ENCODE measurements at regions not wholly inside any gene's neighbourhood (a gene's known extent, or its start where the extent isn't known, plus 50 kb on each side); places are given as distances from the start of the nearest gene placed in this dataset.

DNA sequence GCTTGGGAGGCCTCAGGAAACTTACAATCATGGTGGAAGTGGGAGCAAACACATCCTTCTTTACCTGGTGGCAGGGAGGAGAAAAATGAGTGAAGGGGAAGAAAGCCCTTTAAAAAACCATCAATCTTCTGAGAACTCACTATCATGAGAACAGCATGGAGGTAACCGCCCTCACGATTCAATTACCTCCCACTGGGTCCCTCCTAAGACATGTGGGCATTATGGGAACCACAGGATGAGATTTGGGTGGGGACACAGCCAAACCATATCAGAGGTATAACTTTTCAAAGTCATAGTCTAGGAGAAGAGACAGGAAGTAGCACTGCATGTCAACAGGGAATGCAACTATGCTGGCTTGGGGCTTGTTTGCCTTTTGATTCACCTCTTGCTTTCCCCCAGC is 59.9 kb upstream of the DTNBP1 start:
- no peak for DNase-seq (ENCODE audit: low read depth in 1 of 2, low spot score in 1 of 2)

DNA sequence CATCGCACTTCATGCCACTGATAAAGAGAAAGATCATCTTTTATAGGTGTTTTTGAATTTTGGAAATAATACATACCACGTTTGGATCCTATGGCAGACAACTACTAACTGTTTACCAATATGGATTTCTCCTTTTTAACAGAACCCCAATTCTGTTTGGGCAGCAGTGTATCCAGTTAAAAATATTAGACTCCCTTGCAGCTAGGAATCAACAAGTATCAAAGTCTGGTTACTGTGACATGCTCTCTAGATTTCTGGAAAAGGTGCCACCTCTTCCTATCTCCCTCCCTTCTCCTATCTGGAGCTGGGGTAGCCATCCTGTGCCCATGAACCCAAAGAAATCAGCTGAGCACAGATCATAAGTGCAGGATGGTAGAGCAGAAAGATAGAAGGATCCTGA is 54.1 kb upstream of the DTNBP1 start:
- Histone ChIP-seq H3K27me3 (ENCODE audit: insufficient read depth, poor library complexity, severe bottlenecking) (no peaks in the 10 kb centered on the region), H3K27ac (replicated peaks) (no peak overlapping the region), H3K4me3 (replicated peaks; ENCODE audit: insufficient read depth, low read length) (no peak overlapping the region)
- DNase-seq (ENCODE audit: low read depth in 1 of 2, low spot score in 1 of 2) = no peak
- TF ChIP-seq POLR2AphosphoS5 (IDR thresholded peaks at IDR 0.05; ENCODE audit: low read depth) (no peak), SPI1 (IDR thresholded peaks at IDR 0.05; ENCODE audit: borderline replicate concordance, low read depth) (no peak), GABPA (IDR thresholded peaks at IDR 0.05; ENCODE audit: low read depth) (no peak)
- TF ChIP-seq, protein P1, sequence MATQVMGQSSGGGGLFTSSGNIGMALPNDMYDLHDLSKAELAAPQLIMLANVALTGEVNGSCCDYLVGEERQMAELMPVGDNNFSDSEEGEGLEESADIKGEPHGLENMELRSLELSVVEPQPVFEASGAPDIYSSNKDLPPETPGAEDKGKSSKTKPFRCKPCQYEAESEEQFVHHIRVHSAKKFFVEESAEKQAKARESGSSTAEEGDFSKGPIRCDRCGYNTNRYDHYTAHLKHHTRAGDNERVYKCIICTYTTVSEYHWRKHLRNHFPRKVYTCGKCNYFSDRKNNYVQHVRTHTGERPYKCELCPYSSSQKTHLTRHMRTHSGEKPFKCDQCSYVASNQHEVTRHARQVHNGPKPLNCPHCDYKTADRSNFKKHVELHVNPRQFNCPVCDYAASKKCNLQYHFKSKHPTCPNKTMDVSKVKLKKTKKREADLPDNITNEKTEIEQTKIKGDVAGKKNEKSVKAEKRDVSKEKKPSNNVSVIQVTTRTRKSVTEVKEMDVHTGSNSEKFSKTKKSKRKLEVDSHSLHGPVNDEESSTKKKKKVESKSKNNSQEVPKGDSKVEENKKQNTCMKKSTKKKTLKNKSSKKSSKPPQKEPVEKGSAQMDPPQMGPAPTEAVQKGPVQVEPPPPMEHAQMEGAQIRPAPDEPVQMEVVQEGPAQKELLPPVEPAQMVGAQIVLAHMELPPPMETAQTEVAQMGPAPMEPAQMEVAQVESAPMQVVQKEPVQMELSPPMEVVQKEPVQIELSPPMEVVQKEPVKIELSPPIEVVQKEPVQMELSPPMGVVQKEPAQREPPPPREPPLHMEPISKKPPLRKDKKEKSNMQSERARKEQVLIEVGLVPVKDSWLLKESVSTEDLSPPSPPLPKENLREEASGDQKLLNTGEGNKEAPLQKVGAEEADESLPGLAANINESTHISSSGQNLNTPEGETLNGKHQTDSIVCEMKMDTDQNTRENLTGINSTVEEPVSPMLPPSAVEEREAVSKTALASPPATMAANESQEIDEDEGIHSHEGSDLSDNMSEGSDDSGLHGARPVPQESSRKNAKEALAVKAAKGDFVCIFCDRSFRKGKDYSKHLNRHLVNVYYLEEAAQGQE (IDR thresholded peaks at IDR 0.05; ENCODE audit: insufficient replicate concordance, low read depth) = no peak
- TF ChIP-seq, protein P2, sequence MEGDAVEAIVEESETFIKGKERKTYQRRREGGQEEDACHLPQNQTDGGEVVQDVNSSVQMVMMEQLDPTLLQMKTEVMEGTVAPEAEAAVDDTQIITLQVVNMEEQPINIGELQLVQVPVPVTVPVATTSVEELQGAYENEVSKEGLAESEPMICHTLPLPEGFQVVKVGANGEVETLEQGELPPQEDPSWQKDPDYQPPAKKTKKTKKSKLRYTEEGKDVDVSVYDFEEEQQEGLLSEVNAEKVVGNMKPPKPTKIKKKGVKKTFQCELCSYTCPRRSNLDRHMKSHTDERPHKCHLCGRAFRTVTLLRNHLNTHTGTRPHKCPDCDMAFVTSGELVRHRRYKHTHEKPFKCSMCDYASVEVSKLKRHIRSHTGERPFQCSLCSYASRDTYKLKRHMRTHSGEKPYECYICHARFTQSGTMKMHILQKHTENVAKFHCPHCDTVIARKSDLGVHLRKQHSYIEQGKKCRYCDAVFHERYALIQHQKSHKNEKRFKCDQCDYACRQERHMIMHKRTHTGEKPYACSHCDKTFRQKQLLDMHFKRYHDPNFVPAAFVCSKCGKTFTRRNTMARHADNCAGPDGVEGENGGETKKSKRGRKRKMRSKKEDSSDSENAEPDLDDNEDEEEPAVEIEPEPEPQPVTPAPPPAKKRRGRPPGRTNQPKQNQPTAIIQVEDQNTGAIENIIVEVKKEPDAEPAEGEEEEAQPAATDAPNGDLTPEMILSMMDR (IDR thresholded peaks at IDR 0.05; ENCODE audit: insufficient read depth, low read length) = no peak

More for the DNA sequence above, 59.9 kb upstream of the DTNBP1 start:
- Histone ChIP-seq H3K4me3 (replicated peaks; ENCODE audit: insufficient read depth, low read length) (no peak overlapping the region), H3K27ac (replicated peaks) (no peak overlapping the region), H3K27me3 (ENCODE audit: insufficient read depth, poor library complexity, severe bottlenecking) (no peaks in the 10 kb centered on the region)
- TF ChIP-seq, protein P1 (IDR thresholded peaks at IDR 0.05; ENCODE audit: insufficient replicate concordance, low read depth) = no peak
- TF ChIP-seq SPI1 (IDR thresholded peaks at IDR 0.05; ENCODE audit: borderline replicate concordance, low read depth) (no peak), GABPA (IDR thresholded peaks at IDR 0.05; ENCODE audit: low read depth) (no peak), POLR2AphosphoS5 (IDR thresholded peaks at IDR 0.05; ENCODE audit: low read depth) (no peak)
- TF ChIP-seq, protein P2 (IDR thresholded peaks at IDR 0.05; ENCODE audit: insufficient read depth, low read length) = no peak

DNA sequence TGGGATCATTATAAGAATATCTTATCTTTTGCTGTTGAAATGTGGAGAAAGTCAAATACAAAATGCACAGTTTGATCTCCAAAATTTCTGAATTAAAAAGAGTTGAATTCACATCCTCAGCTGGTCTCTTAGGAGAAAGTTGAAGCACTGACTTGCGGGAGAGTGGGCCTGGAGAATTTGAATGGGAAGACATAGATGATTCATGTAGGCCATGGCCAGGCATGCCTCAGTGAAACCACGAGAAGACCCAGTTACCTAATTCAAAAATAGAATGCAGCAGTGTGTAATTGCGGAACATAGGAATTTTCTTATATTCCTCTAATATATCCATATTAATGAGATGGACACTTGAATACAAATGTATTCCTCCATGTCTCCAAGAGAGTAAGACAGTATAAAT is 53.0 kb upstream of the DTNBP1 start:
- H3K27me3 ChIP-seq (ENCODE audit: insufficient read depth, poor library complexity, severe bottlenecking) = no peaks in the 10 kb centered on the region
- H3K4me3 ChIP-seq (replicated peaks; ENCODE audit: insufficient read depth, low read length) = no peak overlapping the region
- H3K27ac ChIP-seq (replicated peaks) = no peak overlapping the region
- TF ChIP-seq, protein P1 (IDR thresholded peaks at IDR 0.05; ENCODE audit: insufficient replicate concordance, low read depth) = no peak
- TF ChIP-seq SPI1 (IDR thresholded peaks at IDR 0.05; ENCODE audit: borderline replicate concordance, low read depth) (no peak), GABPA (IDR thresholded peaks at IDR 0.05; ENCODE audit: low read depth) (no peak), POLR2AphosphoS5 (IDR thresholded peaks at IDR 0.05; ENCODE audit: low read depth) (no peak)
- TF ChIP-seq, protein P2 (IDR thresholded peaks at IDR 0.05; ENCODE audit: insufficient read depth, low read length) = no peak
- no peak for DNase-seq (ENCODE audit: low read depth in 1 of 2, low spot score in 1 of 2)

Data from HL-60 (cell line).